ENCODE measurements at regions not wholly inside any gene's neighbourhood (a gene's known extent, or its start where the extent isn't known, plus 50 kb on each side); places are given as distances from the start of the nearest gene placed in this dataset.

- TF ChIP-seq NFYC (CRISPR knock-in tag; IDR thresholded peaks at IDR 0.05): no peak
- no peak for TF ChIP-seq REXO4 (CRISPR knock-in tag; IDR thresholded peaks at IDR 0.05; ENCODE audit: borderline replicate concordance)
- TF ChIP-seq TEAD3 (CRISPR knock-in tag; optimal IDR thresholded peaks at IDR 0.05; ENCODE audit: borderline replicate concordance): no peak
- TF ChIP-seq FOXA3 (CRISPR knock-in tag; IDR thresholded peaks at IDR 0.05): no peak
- no peak for TF ChIP-seq ZNF513 (CRISPR knock-in tag; conservative IDR thresholded peaks at IDR 0.05)
- no peak for TF ChIP-seq ZNF879 (CRISPR knock-in tag; IDR thresholded peaks at IDR 0.05)
- no peak for TF ChIP-seq ZNF816 (CRISPR knock-in tag; IDR thresholded peaks at IDR 0.05; ENCODE audit: borderline replicate concordance)
Measured at GRCh38 chr5:164742025-164742424, 1236.6 kb downstream of the MAT2B start (continued).

GRCh38 chr5:164746723-164747122 is 1241.3 kb downstream of the MAT2B start:
- H2AFZ ChIP-seq (ENCODE audit: low read length): no peak overlapping the region
- no peak for FAIRE-seq
- H3K4me2 ChIP-seq (ENCODE audit: low read depth, low read length): no peak overlapping the region
- no peaks in the 10 kb centered on the region for H3K79me2 ChIP-seq (ENCODE audit: insufficient read depth, low read length)
- BruUV-seq (replicated peaks): no TSS peak
- ChIA-PET CTCF (ENCODE audit: low intra/inter-chr PET ratio, low total read pairs) (no interaction called here), POLR2A (no interaction called here)
- H3K9ac ChIP-seq (ENCODE audit: insufficient read depth, low read depth, low read length): no peak overlapping the region
- peaks cover 52% of the 10 kb centered on the region for H3K9me3 ChIP-seq (ENCODE audit: low read length)
- no peaks in the 10 kb centered on the region for H4K20me1 ChIP-seq (ENCODE audit: insufficient read depth, low read length)
- H3K4me1 ChIP-seq (ENCODE audit: insufficient read depth, low read length): no peaks in the 10 kb centered on the region
- in situ Hi-C loops (cut with HindIII; ENCODE audit: extremely low pct_ligation_motif_present, low pct_unique_long_range_greater_than_20kb) (no loop called here), intact Hi-C loops (cut with micrococcal nuclease; ENCODE audit: unreplicated experiment) (no loop called here)
- DNase-seq (ENCODE audit: low spot score): no peak
- H3K27me3 ChIP-seq (ENCODE audit: control insufficient read depth in 1 of 2, insufficient read depth in 2 of 2, low read length in 2 of 2): no peaks in the 10 kb centered on the region
- H3K27ac ChIP-seq (ENCODE audit: extremely low read length, insufficient read depth, low read length): no peak overlapping the region
- no peak overlapping the region for H3K4me3 ChIP-seq (replicated peaks in 1 of 3; ENCODE audit: insufficient read depth in 1 of 3, low read depth in 2 of 3, low read length in 3 of 3)
- ATAC-seq: no peak
- no peaks in the 10 kb centered on the region for H3K36me3 ChIP-seq (replicated peaks in 1 of 2; ENCODE audit: control insufficient read depth in 1 of 2, insufficient read depth in 2 of 2, low read length in 2 of 2)
- no peak for TF ChIP-seq HNRNPH1 (optimal IDR thresholded peaks at IDR 0.05; ENCODE audit: low read depth, low read length)
- TF ChIP-seq ZBTB46 (CRISPR knock-in tag; IDR thresholded peaks at IDR 0.05; ENCODE audit: borderline replicate concordance): no peak
- no peak for TF ChIP-seq REST (IDR thresholded peaks at IDR 0.05; ENCODE audit: borderline replicate concordance in 1 of 2, low read depth in 1 of 2, low read length in 2 of 2)
- no peak for TF ChIP-seq PBX2 (CRISPR knock-in tag; IDR thresholded peaks at IDR 0.05)
- TF ChIP-seq ZNF251 (CRISPR knock-in tag; IDR thresholded peaks at IDR 0.05): no peak
- no peak for TF ChIP-seq ATF6 (CRISPR knock-in tag; conservative IDR thresholded peaks at IDR 0.05)
- no peak for TF ChIP-seq SMC3 (IDR thresholded peaks at IDR 0.05; ENCODE audit: low read length)
- no peak for TF ChIP-seq MTA3 (CRISPR knock-in tag; IDR thresholded peaks at IDR 0.05)
